DOHH2 (cell line): ENCODE measurements at regions not wholly inside any gene's neighbourhood (a gene's known extent, or its start where the extent isn't known, plus 50 kb on each side); places are given as distances from the start of the nearest gene placed in this dataset.

Experiments used
- H3F3A ChIP-seq: fragments of 200-600 bp; sonication (generic), shearing (Covaris generic); 2 replicates; pipeline ENCODE4 v1.6.0; 2016; ENCODE audit warnings: antibody characterized with exemption, mild to moderate bottlenecking; ENCODE audit not compliant: control insufficient read depth, insufficient read depth
- H3K27ac ChIP-seq: fragments of 200-600 bp; sonication (generic); 2 replicates; pipeline ENCODE4 v1.5.1; 2014; ENCODE audit warnings: low read depth, mild to moderate bottlenecking, low read length, moderate library complexity
- H3K27me3 ChIP-seq: fragments of 200-600 bp; sonication (generic); 2 replicates; pipeline ENCODE4 v1.6.1; 2014; ENCODE audit warnings: mild to moderate bottlenecking, low read length, mixed read lengths; ENCODE audit not compliant: control insufficient read depth
- H3K36me3 ChIP-seq: fragments of 200-600 bp; sonication (generic); 2 replicates; pipeline ENCODE4 v1.6.1; 2014; ENCODE audit warnings: mild to moderate bottlenecking, low read length, moderate library complexity, mixed read lengths; ENCODE audit not compliant: control insufficient read depth
- H3K4me1 ChIP-seq: fragments of 200-600 bp; sonication (generic); 2 replicates; pipeline ENCODE4 v1.6.1; 2014; ENCODE audit warnings: mild to moderate bottlenecking, low read length, mixed read lengths; ENCODE audit not compliant: control insufficient read depth
- H3K4me2 ChIP-seq: fragments of 200-600 bp; sonication (generic); 2 replicates; pipeline ENCODE4 v1.6.0; 2014; ENCODE audit warnings: mild to moderate bottlenecking, low read length, moderate library complexity
- H3K4me3 ChIP-seq: fragments of 200-600 bp; sonication (generic); 2 replicates; pipeline ENCODE4 v1.5.1; 2014; ENCODE audit warnings: mild to moderate bottlenecking, low read length, mixed read lengths
- H3K79me2 ChIP-seq: fragments of 200-600 bp; sonication (generic); 2 replicates; pipeline ENCODE4 v1.6.1; 2014; ENCODE audit warnings: mild to moderate bottlenecking, low read length, mixed read lengths; ENCODE audit not compliant: control insufficient read depth
- H3K9me2 ChIP-seq: fragments of 200-600 bp; sonication (generic); replicated peaks from 2 replicates; pipeline ENCODE4 v1.6.1; 2014; ENCODE audit warnings: mild to moderate bottlenecking, low read length, mixed read lengths; ENCODE audit not compliant: control insufficient read depth
- H3K9me3 ChIP-seq: fragments of 200-600 bp; sonication (generic); 2 replicates; pipeline ENCODE4 v1.6.1; 2014; ENCODE audit warnings: antibody characterized with exemption, low read length, mixed read lengths; ENCODE audit not compliant: control insufficient read depth, insufficient read depth
- H4K20me1 ChIP-seq: fragments of 200-600 bp; sonication (generic); 2 replicates; pipeline ENCODE4 v1.6.0; 2014; ENCODE audit warnings: low read depth, mild to moderate bottlenecking, antibody characterized with exemption, low read length, moderate library complexity; ENCODE audit not compliant: control insufficient read depth, insufficient read depth
- EZH2phosphoT487 ChIP-seq: fragments of 200-600 bp; sonication (generic); IDR thresholded peaks from 2 replicates; pipeline ENCODE4 v1.6.1; 2017; ENCODE audit warnings: borderline replicate concordance, mild to moderate bottlenecking, antibody characterized with exemption, low read length, moderate library complexity, mixed read lengths
- TF ChIP-seq, protein P1 (sequence below): fragments of 200-600 bp; sonication (generic); IDR thresholded peaks from one replicate; pipeline ENCODE4 v1.5.1; 2014; ENCODE audit warnings: antibody characterized with exemption, mild to moderate bottlenecking, low read depth, low read length; ENCODE audit not compliant: poor library complexity, severe bottlenecking

DNA sequence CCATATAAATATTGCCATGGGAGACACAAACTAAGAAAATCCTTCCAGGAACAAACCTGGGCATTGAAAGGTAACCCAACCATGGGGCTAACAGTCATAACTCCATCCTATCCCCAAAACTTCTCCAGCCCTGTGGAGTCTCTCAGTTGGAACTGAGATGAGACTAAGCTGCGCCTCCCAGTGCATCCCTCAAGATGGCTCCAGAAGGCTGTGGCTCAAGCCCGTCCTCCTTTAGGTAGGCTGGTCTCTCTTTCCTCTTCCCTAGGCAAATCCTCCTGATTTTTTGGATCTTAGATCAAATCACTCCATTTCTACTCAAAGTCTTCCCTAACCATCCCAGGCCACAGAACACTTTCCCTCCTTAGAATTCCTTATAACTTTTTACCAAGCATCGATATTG, 364.3 kb upstream of the CCDC196 start:
- TF ChIP-seq, protein P1, sequence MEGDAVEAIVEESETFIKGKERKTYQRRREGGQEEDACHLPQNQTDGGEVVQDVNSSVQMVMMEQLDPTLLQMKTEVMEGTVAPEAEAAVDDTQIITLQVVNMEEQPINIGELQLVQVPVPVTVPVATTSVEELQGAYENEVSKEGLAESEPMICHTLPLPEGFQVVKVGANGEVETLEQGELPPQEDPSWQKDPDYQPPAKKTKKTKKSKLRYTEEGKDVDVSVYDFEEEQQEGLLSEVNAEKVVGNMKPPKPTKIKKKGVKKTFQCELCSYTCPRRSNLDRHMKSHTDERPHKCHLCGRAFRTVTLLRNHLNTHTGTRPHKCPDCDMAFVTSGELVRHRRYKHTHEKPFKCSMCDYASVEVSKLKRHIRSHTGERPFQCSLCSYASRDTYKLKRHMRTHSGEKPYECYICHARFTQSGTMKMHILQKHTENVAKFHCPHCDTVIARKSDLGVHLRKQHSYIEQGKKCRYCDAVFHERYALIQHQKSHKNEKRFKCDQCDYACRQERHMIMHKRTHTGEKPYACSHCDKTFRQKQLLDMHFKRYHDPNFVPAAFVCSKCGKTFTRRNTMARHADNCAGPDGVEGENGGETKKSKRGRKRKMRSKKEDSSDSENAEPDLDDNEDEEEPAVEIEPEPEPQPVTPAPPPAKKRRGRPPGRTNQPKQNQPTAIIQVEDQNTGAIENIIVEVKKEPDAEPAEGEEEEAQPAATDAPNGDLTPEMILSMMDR, result no peak
- no peak for TF ChIP-seq EZH2phosphoT487
- Histone ChIP-seq H3K4me1 (no peaks in the 10 kb centered on the region), H3K27ac (no peak overlapping the region), H3F3A (no peaks in the 10 kb centered on the region), H3K9me3 (peaks cover 3% of the 10 kb centered on the region; the same call in 1 of the 2 replicates), H3K36me3 (no peaks in the 10 kb centered on the region), H3K4me3 (no peak overlapping the region), H3K9me2 (no peaks in the 10 kb centered on the region), H3K79me2 (no peaks in the 10 kb centered on the region), H4K20me1 (no peaks in the 10 kb centered on the region), H3K27me3 (no peaks in the 10 kb centered on the region; the same call in 1 of the 2 replicates), H3K4me2 (no peak overlapping the region)

DNA sequence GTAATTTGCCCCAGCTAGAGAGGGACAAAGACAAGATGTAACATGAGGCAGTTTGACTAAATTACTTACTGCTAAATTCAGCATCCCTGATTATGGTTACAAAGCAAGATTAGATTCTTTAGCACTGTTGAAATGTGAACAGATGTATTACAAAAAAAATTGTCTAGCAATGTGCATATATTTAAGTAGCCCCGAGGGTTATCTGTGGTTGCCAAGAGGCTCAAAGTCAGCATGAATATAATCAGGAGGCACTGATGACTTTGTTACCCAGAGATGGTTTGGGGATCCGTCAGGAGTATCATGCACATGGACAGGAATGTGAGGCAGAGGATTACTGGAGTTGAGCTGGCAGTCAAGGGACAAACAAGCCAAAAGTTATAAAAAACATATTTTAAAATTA, 356.9 kb upstream of the CCDC196 start:
- H3K36me3 ChIP-seq, result no peaks in the 10 kb centered on the region
- H3K27ac ChIP-seq, result no peak overlapping the region
- H3K9me2 ChIP-seq, result no peaks in the 10 kb centered on the region
- no peaks in the 10 kb centered on the region for H3K79me2 ChIP-seq
- no peak overlapping the region for H3K4me3 ChIP-seq
- H3K4me1 ChIP-seq, result no peaks in the 10 kb centered on the region
- no peaks in the 10 kb centered on the region for H3F3A ChIP-seq
- no peak for TF ChIP-seq EZH2phosphoT487
- TF ChIP-seq, protein P1, result no peak
- no peaks in the 10 kb centered on the region for H3K9me3 ChIP-seq
- no peaks in the 10 kb centered on the region for H4K20me1 ChIP-seq
- no peak overlapping the region for H3K4me2 ChIP-seq
- H3K27me3 ChIP-seq, result no peaks in the 10 kb centered on the region; the same call in 1 of the 2 replicates

DNA sequence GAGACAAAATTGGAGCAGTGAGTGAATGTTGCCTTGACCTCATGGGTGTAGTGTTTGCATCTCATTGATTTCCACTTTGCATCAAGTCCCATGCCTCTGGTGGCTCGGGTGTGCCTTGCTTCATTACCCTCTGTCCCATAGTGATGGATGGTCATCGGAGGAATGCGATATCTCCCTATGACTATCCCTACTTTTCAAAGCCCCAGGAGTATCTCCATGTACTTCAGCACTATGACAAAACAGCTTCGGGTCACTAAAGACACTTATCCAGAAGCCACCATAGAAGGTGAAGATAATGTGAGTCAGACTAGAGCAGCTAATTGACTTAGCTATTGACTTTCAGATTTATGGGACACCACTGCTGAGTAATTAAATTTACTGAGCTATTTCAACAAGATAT, 355.1 kb upstream of the CCDC196 start:
- H3K79me2 ChIP-seq, result no peaks in the 10 kb centered on the region
- H3K4me1 ChIP-seq, result no peaks in the 10 kb centered on the region
- no peaks in the 10 kb centered on the region; the same call in 1 of the 2 replicates for H3K27me3 ChIP-seq
- H3K36me3 ChIP-seq, result no peaks in the 10 kb centered on the region
- no peak overlapping the region for H3K4me2 ChIP-seq
- no peaks in the 10 kb centered on the region for H4K20me1 ChIP-seq
- H3K4me3 ChIP-seq, result no peak overlapping the region
- no peaks in the 10 kb centered on the region for H3K9me2 ChIP-seq
- H3K9me3 ChIP-seq, result no peaks in the 10 kb centered on the region
- no peak for TF ChIP-seq EZH2phosphoT487
- TF ChIP-seq, protein P1, result no peak
- H3K27ac ChIP-seq, result no peak overlapping the region
- H3F3A ChIP-seq, result no peaks in the 10 kb centered on the region
